ENCODE measurements at regions not wholly inside any gene's neighbourhood (a gene's known extent, or its start where the extent isn't known, plus 50 kb on each side); places are given as distances from the start of the nearest gene placed in this dataset.

DNA sequence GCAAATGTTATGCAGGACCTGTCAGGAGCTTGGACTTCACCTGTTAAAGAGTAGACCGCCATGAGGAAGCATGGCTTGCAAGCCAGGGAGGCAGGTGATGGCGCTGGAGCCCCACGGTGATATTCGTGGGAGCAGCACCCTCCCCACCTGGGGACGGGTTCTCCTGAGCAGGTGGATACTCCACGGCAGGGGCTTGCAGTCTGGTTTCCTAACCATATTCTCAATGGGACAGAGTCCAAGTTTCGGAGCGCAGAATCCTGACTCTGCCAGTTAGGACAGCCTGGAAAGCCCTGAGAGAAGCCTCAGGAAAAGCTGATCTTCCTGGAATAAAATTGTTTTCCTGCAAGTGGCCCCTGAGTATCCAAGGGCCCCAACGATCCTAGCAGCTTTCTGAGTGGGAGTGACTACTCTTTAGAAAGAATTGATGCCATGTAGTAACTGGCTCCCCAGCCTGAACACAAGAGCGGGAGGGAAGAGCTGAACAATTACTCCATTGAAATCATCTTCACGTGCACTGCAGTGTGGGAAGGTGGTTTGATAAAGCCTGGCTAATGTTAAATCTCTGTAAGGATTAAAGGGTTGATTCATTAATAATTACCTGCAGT, 146.3 kb upstream of the RAB4A start:
- Histone ChIP-seq H4K20me1 (ENCODE audit: insufficient read depth, low read length) (no peaks in the 10 kb centered on the region), H3K27me3 (ENCODE audit: insufficient read depth, low read length) (no peaks in the 10 kb centered on the region)
- no peak for DNase-seq (ENCODE audit: insufficient read length, low spot score, missing footprints)

GRCh38 chr1:229127301-229127700, 143.6 kb upstream of the RAB4A start:
- no peak overlapping the region for H3K4me2 ChIP-seq (ENCODE audit: insufficient read depth, low read length)
- no peak for DNase-seq (ENCODE audit: insufficient read length, low spot score, missing footprints)
- no peaks in the 10 kb centered on the region for H4K20me1 ChIP-seq (ENCODE audit: insufficient read depth, low read length)
- no peaks in the 10 kb centered on the region for H3K79me2 ChIP-seq (ENCODE audit: insufficient read depth, low read length)
- H3K9me3 ChIP-seq (ENCODE audit: low read depth, low read length): no peaks in the 10 kb centered on the region
- H3K4me3 ChIP-seq (ENCODE audit: insufficient read depth, low read length): no peak overlapping the region
- no peak overlapping the region for H2AFZ ChIP-seq (ENCODE audit: low read length)
- H3K27me3 ChIP-seq (ENCODE audit: insufficient read depth, low read length): no peaks in the 10 kb centered on the region
- TF ChIP-seq, protein P1, sequence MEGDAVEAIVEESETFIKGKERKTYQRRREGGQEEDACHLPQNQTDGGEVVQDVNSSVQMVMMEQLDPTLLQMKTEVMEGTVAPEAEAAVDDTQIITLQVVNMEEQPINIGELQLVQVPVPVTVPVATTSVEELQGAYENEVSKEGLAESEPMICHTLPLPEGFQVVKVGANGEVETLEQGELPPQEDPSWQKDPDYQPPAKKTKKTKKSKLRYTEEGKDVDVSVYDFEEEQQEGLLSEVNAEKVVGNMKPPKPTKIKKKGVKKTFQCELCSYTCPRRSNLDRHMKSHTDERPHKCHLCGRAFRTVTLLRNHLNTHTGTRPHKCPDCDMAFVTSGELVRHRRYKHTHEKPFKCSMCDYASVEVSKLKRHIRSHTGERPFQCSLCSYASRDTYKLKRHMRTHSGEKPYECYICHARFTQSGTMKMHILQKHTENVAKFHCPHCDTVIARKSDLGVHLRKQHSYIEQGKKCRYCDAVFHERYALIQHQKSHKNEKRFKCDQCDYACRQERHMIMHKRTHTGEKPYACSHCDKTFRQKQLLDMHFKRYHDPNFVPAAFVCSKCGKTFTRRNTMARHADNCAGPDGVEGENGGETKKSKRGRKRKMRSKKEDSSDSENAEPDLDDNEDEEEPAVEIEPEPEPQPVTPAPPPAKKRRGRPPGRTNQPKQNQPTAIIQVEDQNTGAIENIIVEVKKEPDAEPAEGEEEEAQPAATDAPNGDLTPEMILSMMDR (IDR thresholded peaks at IDR 0.05; ENCODE audit: extremely low read depth, low read depth, low read length): no peak
- H3K4me1 ChIP-seq (ENCODE audit: insufficient read depth, low read length): no peaks in the 10 kb centered on the region
- H3K36me3 ChIP-seq (ENCODE audit: insufficient read depth, low read length): no peaks in the 10 kb centered on the region
- H3K27ac ChIP-seq (ENCODE audit: low read depth, low read length): no peak overlapping the region

More for the DNA sequence above, 146.3 kb upstream of the RAB4A start:
- H3K4me2 ChIP-seq (ENCODE audit: insufficient read depth, low read length): no peak overlapping the region
- no peaks in the 10 kb centered on the region for H3K9me3 ChIP-seq (ENCODE audit: low read depth, low read length)
- TF ChIP-seq, protein P1 (IDR thresholded peaks at IDR 0.05; ENCODE audit: extremely low read depth, low read depth, low read length): no peak
- H3K36me3 ChIP-seq (ENCODE audit: insufficient read depth, low read length): no peaks in the 10 kb centered on the region
- H3K27ac ChIP-seq (ENCODE audit: low read depth, low read length): no peak overlapping the region
- no peak overlapping the region for H2AFZ ChIP-seq (ENCODE audit: low read length)
- H3K4me3 ChIP-seq (ENCODE audit: insufficient read depth, low read length): no peak overlapping the region
- H3K4me1 ChIP-seq (ENCODE audit: insufficient read depth, low read length): no peaks in the 10 kb centered on the region
- no peaks in the 10 kb centered on the region for H3K79me2 ChIP-seq (ENCODE audit: insufficient read depth, low read length)

GRCh38 chr1:229128066-229128608, 142.8 kb upstream of the RAB4A start:
- no peak for DNase-seq (ENCODE audit: insufficient read length, low spot score, missing footprints)
- H2AFZ ChIP-seq (ENCODE audit: low read length): no peak overlapping the region
- no peaks in the 10 kb centered on the region for H3K36me3 ChIP-seq (ENCODE audit: insufficient read depth, low read length)
- no peak overlapping the region for H3K4me2 ChIP-seq (ENCODE audit: insufficient read depth, low read length)
- H3K4me3 ChIP-seq (ENCODE audit: insufficient read depth, low read length): no peak overlapping the region
- no peaks in the 10 kb centered on the region for H4K20me1 ChIP-seq (ENCODE audit: insufficient read depth, low read length)
- TF ChIP-seq, protein P1 (IDR thresholded peaks at IDR 0.05; ENCODE audit: extremely low read depth, low read depth, low read length): no peak
- no peaks in the 10 kb centered on the region for H3K27me3 ChIP-seq (ENCODE audit: insufficient read depth, low read length)
- no peaks in the 10 kb centered on the region for H3K79me2 ChIP-seq (ENCODE audit: insufficient read depth, low read length)
- H3K9me3 ChIP-seq (ENCODE audit: low read depth, low read length): no peaks in the 10 kb centered on the region
- no peaks in the 10 kb centered on the region for H3K4me1 ChIP-seq (ENCODE audit: insufficient read depth, low read length)
- H3K27ac ChIP-seq (ENCODE audit: low read depth, low read length): no peak overlapping the region

DNA sequence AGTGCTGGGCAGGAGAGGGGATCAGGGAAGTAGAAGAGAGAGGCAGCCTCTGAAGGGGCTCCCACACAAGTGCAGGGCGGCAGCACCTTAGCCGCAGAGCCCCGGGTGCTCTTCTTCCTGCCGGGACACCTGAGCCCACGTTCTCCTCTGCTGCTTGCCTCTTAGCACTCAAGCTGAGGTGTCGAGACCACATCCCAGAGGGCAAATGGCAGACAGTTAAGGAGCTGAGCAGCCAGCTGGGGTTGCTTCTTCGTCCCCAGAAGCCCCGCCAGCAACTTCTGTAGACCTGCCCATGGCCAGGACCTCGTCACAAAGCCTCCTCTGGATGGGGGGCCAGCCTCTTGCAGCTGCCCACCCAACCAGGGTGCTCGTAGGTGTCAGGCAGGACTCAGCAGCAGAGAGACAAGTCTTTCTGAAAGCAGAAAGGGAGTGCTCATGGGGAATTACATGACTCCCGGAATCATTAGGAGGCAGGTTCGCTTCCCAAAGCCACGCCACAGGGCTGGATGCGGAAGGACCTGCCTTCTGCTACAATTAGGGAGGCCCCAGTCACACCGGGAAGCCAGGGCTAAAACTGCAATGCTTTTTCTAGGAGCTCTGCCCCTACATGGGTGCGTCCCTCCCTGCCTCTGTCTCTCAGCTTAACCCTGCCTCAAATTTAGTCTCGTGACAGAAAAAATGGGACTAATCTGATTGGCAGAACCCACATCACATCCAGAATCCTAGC, 141.4 kb upstream of the RAB4A start:
- no peak overlapping the region for H3K4me2 ChIP-seq (ENCODE audit: insufficient read depth, low read length)
- H3K27ac ChIP-seq (ENCODE audit: low read depth, low read length): no peak overlapping the region
- H3K4me1 ChIP-seq (ENCODE audit: insufficient read depth, low read length): no peaks in the 10 kb centered on the region
- H3K9me3 ChIP-seq (ENCODE audit: low read depth, low read length): no peaks in the 10 kb centered on the region
- H3K4me3 ChIP-seq (ENCODE audit: insufficient read depth, low read length): no peak overlapping the region
- no peaks in the 10 kb centered on the region for H3K27me3 ChIP-seq (ENCODE audit: insufficient read depth, low read length)
- TF ChIP-seq, protein P1 (IDR thresholded peaks at IDR 0.05; ENCODE audit: extremely low read depth, low read depth, low read length): no peak
- H3K79me2 ChIP-seq (ENCODE audit: insufficient read depth, low read length): no peaks in the 10 kb centered on the region
- no peak for DNase-seq (ENCODE audit: insufficient read length, low spot score, missing footprints)
- H4K20me1 ChIP-seq (ENCODE audit: insufficient read depth, low read length): no peaks in the 10 kb centered on the region
- H3K36me3 ChIP-seq (ENCODE audit: insufficient read depth, low read length): no peaks in the 10 kb centered on the region
- no peak overlapping the region for H2AFZ ChIP-seq (ENCODE audit: low read length)
